ENCODE measurements at regions not wholly inside any gene's neighbourhood (a gene's known extent, or its start where the extent isn't known, plus 50 kb on each side); places are given as distances from the start of the nearest gene placed in this dataset.

- no peak for TF ChIP-seq CTCF (IDR thresholded peaks at IDR 0.05; ENCODE audit: low read depth, low read length, missing input control)
- TF ChIP-seq YY1 (IDR thresholded peaks at IDR 0.05) = peak; percentile 37
- no peak for TF ChIP-seq RAD21 (IDR thresholded peaks at IDR 0.05)
- TF ChIP-seq HNF4A (conservative IDR thresholded peaks at IDR 0.05) = no peak
- no peak for TF ChIP-seq REST (IDR thresholded peaks at IDR 0.05)
- no peak for TF ChIP-seq SP1 (IDR thresholded peaks at IDR 0.05)
- TF ChIP-seq GABPA (IDR thresholded peaks at IDR 0.05 in 1 of 2, conservative IDR thresholded peaks at IDR 0.05 in 1 of 2) = no peak
- no peak for TF ChIP-seq TAF1 (conservative IDR thresholded peaks at IDR 0.05)
- no peak for TF ChIP-seq JUND (IDR thresholded peaks at IDR 0.05)
- TF ChIP-seq MAX (IDR thresholded peaks at IDR 0.05) = peak; percentile 34
- TF ChIP-seq ATF3 (IDR thresholded peaks at IDR 0.05) = no peak
Observed at GRCh38 chr18:24914171-24914525, 437.8 kb downstream of the ZNF521 start.

Measured in liver (tissue), 3 donors.